GM12892 (cell line): ENCODE measurements at regions not wholly inside any gene's neighbourhood (a gene's known extent, or its start where the extent isn't known, plus 50 kb on each side); places are given as distances from the start of the nearest gene placed in this dataset.

Experiments
- POLR2A ChIP-seq: IDR thresholded peaks from 2 replicates; pipeline ENCODE4 v1.6.1; 2011; ENCODE audit warnings: low read depth, low read length, control low read depth
- POLR2AphosphoS5 ChIP-seq: IDR thresholded peaks from 2 replicates; pipeline ENCODE4 v1.6.1; 2011; ENCODE audit warnings: low read depth, low read length, control low read depth
- TAF1 ChIP-seq: IDR thresholded peaks from 2 replicates; pipeline ENCODE4 v1.6.1; 2011; ENCODE audit warnings: low read depth, mild to moderate bottlenecking, control low read depth, low read length, borderline replicate concordance

DNA sequence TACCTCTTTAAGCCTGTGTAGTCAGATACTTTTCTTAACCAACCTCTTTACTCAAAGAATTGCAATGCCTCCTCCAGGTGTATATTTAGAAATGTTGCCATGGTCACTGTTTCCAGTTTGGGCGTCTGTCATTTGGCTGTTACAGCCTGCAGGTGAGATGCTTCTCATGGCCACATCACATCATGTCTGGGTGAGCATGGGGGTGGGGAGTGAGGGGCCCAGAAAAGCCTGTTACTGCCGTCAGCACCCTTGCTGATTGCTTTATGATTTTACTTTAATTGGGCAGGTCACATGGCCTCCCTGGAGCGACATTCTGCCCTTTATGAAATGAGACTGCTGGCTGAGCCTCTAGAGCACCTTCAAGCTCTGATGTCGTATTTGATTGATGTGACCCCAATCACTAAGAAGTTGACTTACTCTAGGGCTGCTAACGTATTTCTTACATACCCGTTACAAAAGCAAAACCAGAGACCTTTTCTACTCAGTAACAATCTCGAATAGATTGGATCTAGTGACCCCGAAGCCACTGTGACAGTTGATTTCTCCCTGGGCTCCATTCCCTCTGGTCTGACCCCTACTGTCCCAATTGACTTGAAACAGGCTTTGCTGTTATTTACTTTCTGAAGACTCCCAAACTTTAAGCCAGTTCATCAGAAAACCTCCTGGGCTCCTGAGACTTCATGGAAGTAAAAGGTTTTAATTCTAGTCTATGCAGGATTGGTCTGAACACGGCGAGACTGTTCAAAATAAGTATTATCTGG, 60.7 kb downstream of the OTUD1 start:
- TF ChIP-seq POLR2AphosphoS5 (no peak), POLR2A (no peak), TAF1 (no peak)
